Heart right ventricle (tissue), 16 donors: ENCODE measurements at regions not wholly inside any gene's neighbourhood (a gene's known extent, or its start where the extent isn't known, plus 50 kb on each side); places are given as distances from the start of the nearest gene placed in this dataset.
"Not testable (repeated sequence)": the region's sequence is repeated elsewhere in the genome, so short reads cannot be mapped to it uniquely, and the experiment has no call there.

ENCODE experiments used
- ATAC-seq, 8 donors: fragments of 200-7000 bp; cut with Tn5 transposase; one replicate each; pipeline ENCODE4 v1.9.1; 2020; ENCODE audit warnings: mild to moderate bottlenecking in 8 of 8, moderate library complexity in 8 of 8, moderate number of reproducible peaks in 1 of 8
- DNase-seq, 2 donors: peaks; one replicate each; pipeline ENCODE4 v3.0.0-alpha.2; 2020
- H3K27ac ChIP-seq, 10 donors: fragments of 200-600 bp; sonication (generic) in 2 of 10; one replicate each; pipeline versions ENCODE4 v1.5.0 to v1.8.0; 2020 to 2022; ENCODE audit warnings: mild to moderate bottlenecking in 3 of 10
- H3K27me3 ChIP-seq, 7 donors: fragments of 200-600 bp; one replicate each; pipeline ENCODE4 v1.8.0; 2021 to 2022; ENCODE audit warnings: mild to moderate bottlenecking in 2 of 7
- H3K36me3 ChIP-seq, 9 donors: fragments of 200-600 bp; sonication (generic) in 1 of 9; one replicate each; pipeline versions ENCODE4 v1.5.0 to v1.8.0; 2020 to 2022; ENCODE audit warnings: mild to moderate bottlenecking in 2 of 9
- H3K4me1 ChIP-seq, 9 donors: fragments of 200-600 bp; sonication (generic) in 1 of 9; one replicate each; pipeline versions ENCODE4 v1.5.0 to v1.8.0; 2020 to 2022; ENCODE audit warnings: mild to moderate bottlenecking in 4 of 9
- H3K4me3 ChIP-seq, 10 donors: fragments of 200-600 bp; sonication (generic) in 2 of 10; one replicate each; pipeline versions ENCODE4 v1.5.0 to v1.8.0; 2020 to 2022; ENCODE audit warnings: mild to moderate bottlenecking in 7 of 10, moderate library complexity in 2 of 10
- H3K9me3 ChIP-seq, 11 donors: fragments of 200-600 bp in 10 of 11; sonication (generic) in 2 of 11; one replicate each; pipeline versions ENCODE4 v1.5.0 to v1.8.0; 2013 to 2022; ENCODE audit warnings: mild to moderate bottlenecking in 2 of 11, control low read depth in 1 of 11, moderate library complexity in 1 of 11
- WGBS, 2 donors: extraction: QIAGEN DNeasy Blood & Tissue Kit; methylation state at CpG; one replicate each; pipeline ENCODE4 v1.1.7; 2013; ENCODE audit warnings: inconsistent platforms in 1 of 2; 5-methylcytosine and 5-hydroxymethylcytosine counted together
- intact Hi-C, 10 donors: fragments of 100-400 bp; cut with DNase I; formaldehyde crosslinking; loops; one replicate each; pipeline versions ENCODE4 v1.11.1 to v1.14.2; 2022
- TF ChIP-seq, protein P1 (sequence below), 9 donors: fragments of 200-600 bp; sonication (generic) in 2 of 9; IDR thresholded peaks; one replicate each; pipeline versions ENCODE4 v1.5.0 to v1.8.0; 2021 to 2022; ENCODE audit warnings: antibody characterized with exemption in 9 of 9, mild to moderate bottlenecking in 5 of 9, moderate library complexity in 1 of 9
- donor health status: Arrhythmogenic right ventricular cardiomyopathy.
- donor health status: ischemic (EF 13 %, LVEDD 7.1; RV severe dilation, severe dysfunction).
- donor health status: healthy with polysubstance abuse.
- donor health status: DM: no; HTN: yes; CAD: no.
- donor health status: DM: no; HTN: no; CAD: no.
- donor health status: ischemic (EF 25% LVEDD 6.9; RV normal size, moderate dysfunction).
- donor health status: ischemic (EF 25% LVEDD 5.7; RV mildly dilated, moderate dysfunction).
- donor health status: healthy.
- donor health status: DM: yes; HTN: yes; CAD: no.
- donor health status: Ischemic cardiomyopathy.
- donor health status: ischemic (EF 35%, LVEDD 5.7; RV mildly dilated, moderate dysfunction).
- donor health status: nonischemic (EF 11% LVEDD 7.7; RV severe dilation, severe dysfunction).
- donor health status: DM: yes; HTN: yes; CAD: no.
- donor health status: PGD.
- donor health status: ischemic (EF 29% LVEDD 5.4; RV normal size, mild dysfunction).
- donor health status: nonischemic (EF 23%, LVEDD 6.1; RV moderate dilation, normal function).

DNA sequence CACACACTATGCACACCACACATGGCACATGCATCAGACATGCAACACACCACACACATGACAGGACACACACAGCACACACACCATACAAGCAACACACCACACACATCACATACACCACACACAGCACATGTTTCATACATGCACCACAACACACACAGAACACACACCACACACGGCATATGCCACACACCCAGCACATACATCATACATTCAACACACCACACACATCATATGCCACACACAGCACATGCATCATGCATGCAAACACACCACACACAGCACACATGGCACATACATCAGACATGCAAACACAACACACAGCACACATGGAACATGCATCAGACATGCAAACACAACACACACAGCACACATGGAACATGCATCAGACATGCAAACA lies 80.7 kb upstream of the LRPAP1 start:
- H3K4me3 ChIP-seq = no peak overlapping the region
- H3K27me3 ChIP-seq = peaks cover 0 to 5% (median 0%) of the 10 kb centered on the region in 7 donors
- H3K27ac ChIP-seq = no peak overlapping the region
- TF ChIP-seq, protein P1, sequence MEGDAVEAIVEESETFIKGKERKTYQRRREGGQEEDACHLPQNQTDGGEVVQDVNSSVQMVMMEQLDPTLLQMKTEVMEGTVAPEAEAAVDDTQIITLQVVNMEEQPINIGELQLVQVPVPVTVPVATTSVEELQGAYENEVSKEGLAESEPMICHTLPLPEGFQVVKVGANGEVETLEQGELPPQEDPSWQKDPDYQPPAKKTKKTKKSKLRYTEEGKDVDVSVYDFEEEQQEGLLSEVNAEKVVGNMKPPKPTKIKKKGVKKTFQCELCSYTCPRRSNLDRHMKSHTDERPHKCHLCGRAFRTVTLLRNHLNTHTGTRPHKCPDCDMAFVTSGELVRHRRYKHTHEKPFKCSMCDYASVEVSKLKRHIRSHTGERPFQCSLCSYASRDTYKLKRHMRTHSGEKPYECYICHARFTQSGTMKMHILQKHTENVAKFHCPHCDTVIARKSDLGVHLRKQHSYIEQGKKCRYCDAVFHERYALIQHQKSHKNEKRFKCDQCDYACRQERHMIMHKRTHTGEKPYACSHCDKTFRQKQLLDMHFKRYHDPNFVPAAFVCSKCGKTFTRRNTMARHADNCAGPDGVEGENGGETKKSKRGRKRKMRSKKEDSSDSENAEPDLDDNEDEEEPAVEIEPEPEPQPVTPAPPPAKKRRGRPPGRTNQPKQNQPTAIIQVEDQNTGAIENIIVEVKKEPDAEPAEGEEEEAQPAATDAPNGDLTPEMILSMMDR (IDR thresholded peaks at IDR 0.05) = no peak
- intact Hi-C loops = loop anchor here in 1 of 10 donors (5.0 kb wide), 1 partner anchor 506 kb away; no protein-coding TSS in a partner anchor
- 97 to 98% methylated on average over 1 of the region's 1 CpG for WGBS, 2 donors
- DNase-seq = no peak
- ATAC-seq = no peak
- H3K4me1 ChIP-seq = peaks cover 0 to 4% (median 0%) of the 10 kb centered on the region in 9 donors
- no peaks in the 10 kb centered on the region for H3K9me3 ChIP-seq
- H3K36me3 ChIP-seq = no peaks in the 10 kb centered on the region

DNA sequence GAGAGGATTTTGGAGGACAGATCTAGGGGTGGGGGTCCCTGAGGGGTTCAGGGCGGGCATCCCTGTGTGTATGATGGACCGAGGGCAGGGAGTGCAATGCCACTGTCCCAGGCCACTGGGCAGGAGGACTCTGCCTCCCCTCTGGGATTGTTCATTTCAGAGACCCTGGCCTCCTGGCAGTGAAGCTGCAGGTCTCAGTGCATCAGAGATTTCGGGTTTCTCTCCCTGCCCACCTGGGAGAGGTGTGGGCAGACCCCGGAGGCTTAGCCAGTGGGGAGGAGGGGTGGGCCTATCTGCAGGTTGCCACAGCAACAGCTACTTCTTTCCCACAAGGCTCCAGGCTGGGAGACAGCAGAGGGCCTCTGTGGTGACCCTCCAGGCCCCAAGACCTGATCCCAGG lies 80.1 kb upstream of the LRPAP1 start:
- intact Hi-C loops = loop anchor here in 1 of 10 donors (5.0 kb wide), 1 partner anchor 505 kb away; no protein-coding TSS in a partner anchor
- no peak for ATAC-seq
- WGBS, 2 donors = 83 to 88% methylated on average over 4 of the region's 4 CpGs

DNA sequence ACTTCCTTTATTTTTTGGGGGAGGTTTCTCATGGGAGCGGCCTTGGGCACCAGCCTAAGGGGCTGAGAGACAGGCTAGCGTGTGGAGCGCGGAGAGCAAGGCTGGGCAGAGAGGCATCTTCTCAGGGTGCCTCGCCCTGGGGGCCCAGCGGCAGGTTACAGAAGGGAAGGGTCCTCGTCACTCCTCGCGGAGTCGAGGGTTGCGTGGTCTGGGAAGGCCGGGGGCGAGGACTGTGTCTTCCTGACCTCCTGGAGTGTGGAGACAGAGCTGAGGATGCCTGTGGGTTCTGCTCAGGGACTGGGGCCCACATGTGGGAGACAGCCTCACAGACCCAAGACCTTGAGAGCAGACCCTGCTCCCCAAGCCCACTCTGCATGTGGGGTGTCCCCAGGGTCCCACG lies 79.6 kb upstream of the LRPAP1 start:
- 89 to 90% methylated on average over 14 of the region's 14 CpGs for WGBS, 2 donors
- Histone ChIP-seq H3K4me1 (peaks cover 0 to 4% (median 0%) of the 10 kb centered on the region in 9 donors), H3K27me3 (peaks cover 0 to 5% (median 0%) of the 10 kb centered on the region in 7 donors), H3K36me3 (no peaks in the 10 kb centered on the region), H3K9me3 (no peaks in the 10 kb centered on the region), H3K4me3 (no peak overlapping the region), H3K27ac (no peak overlapping the region)
- ATAC-seq = no peak
- intact Hi-C loops = loop anchor here in 1 of 10 donors (5.0 kb wide), 1 partner anchor 504 kb away; no protein-coding TSS in a partner anchor
- DNase-seq = no peak
- TF ChIP-seq, protein P1 (IDR thresholded peaks at IDR 0.05) = no peak

More for the DNA sequence above, 80.1 kb upstream of the LRPAP1 start:
- Histone ChIP-seq H3K36me3 (no peaks in the 10 kb centered on the region), H3K4me3 (no peak overlapping the region), H3K27ac (no peak overlapping the region), H3K27me3 (peaks cover 0 to 5% (median 0%) of the 10 kb centered on the region in 7 donors), H3K4me1 (peaks cover 0 to 4% (median 0%) of the 10 kb centered on the region in 9 donors), H3K9me3 (no peaks in the 10 kb centered on the region)
- TF ChIP-seq, protein P1 (IDR thresholded peaks at IDR 0.05) = no peak
- no peak for DNase-seq

DNA sequence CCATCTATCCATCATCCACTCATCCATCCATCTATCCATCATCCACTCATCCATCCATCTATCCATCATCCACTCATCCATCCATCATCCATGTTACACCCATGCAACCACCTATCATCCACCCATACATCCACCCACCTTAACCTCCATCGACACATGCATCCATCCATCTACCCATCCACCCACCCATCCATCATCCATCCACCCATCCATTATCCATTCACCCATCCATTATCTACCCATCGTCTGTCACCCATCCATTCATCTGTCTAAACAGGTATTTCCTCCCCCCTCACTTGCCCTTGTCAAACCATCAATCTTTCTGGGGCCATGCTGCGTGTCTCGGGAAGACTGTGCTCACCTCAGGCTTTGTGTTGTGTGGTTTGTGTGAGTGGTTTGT lies 78.6 kb upstream of the LRPAP1 start:
- not testable (repeated sequence) for H3K9me3 ChIP-seq, H3K36me3 ChIP-seq, H3K27ac ChIP-seq, DNase-seq, H3K4me1 ChIP-seq, H3K27me3 ChIP-seq, H3K4me3 ChIP-seq, ATAC-seq
- intact Hi-C loops = loop anchor here in 1 of 10 donors (5.0 kb wide), 1 partner anchor 504 kb away; no protein-coding TSS in a partner anchor
- WGBS, 2 donors = 90 to 92% methylated on average over 4 of the region's 4 CpGs

DNA sequence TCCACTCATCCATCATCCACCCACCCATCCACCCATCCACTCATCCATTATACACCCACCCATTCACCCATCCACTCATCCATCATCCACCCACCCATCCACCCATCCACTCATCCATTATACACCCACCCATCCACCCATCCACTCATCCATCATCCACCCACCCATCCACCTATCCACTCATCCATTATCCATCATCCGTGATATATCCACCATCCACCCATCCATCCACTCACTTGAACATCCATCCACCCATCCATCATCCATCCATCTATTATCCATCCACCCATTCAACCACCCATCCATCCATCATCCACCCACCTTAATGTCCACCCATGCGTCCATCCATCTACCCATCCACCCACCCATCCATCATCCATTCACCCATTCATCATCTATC lies 77.7 kb upstream of the LRPAP1 start:
- H3K4me3 ChIP-seq, DNase-seq, H3K27me3 ChIP-seq, H3K36me3 ChIP-seq, H3K4me1 ChIP-seq, ATAC-seq, H3K27ac ChIP-seq, H3K9me3 ChIP-seq: not testable (repeated sequence)
- WGBS, 2 donors = 95 to 100% methylated on average over 2 of the region's 2 CpGs
- intact Hi-C loops = loop anchor here in 1 of 10 donors (5.0 kb wide), 1 partner anchor 503 kb away; no protein-coding TSS in a partner anchor
